Activated T-helper 17 cell treated with anti-CD3 and anti-CD28 coated beads, Interleukin-2, amount 50 U/mL, for 72 hours (primary cell): ENCODE measurements at regions not wholly inside any gene's neighbourhood (a gene's known extent, or its start where the extent isn't known, plus 50 kb on each side); places are given as distances from the start of the nearest gene placed in this dataset.
A peak's percentile ranks its signal among the peaks of the same experiment; 100 is the strongest.

Experiments used
- ATAC-seq: fragments of 150-1000 bp; cut with Tn5 transposase; replicated peaks from 2 replicates; pipeline ENCODE4 v1.10.0; 2021; ENCODE audit warnings: mild to moderate bottlenecking, moderate library complexity
- H3K27ac Mint-ChIP-seq: one replicate; pipeline ENCODE4 v1.8.0; 2022; ENCODE audit warnings: mixed read lengths
- H3K27me3 Mint-ChIP-seq: one replicate; pipeline ENCODE4 v1.8.0; 2022; ENCODE audit warnings: mixed read lengths
- H3K36me3 Mint-ChIP-seq: one replicate; pipeline ENCODE4 v1.8.0; 2022; ENCODE audit warnings: low read depth, mild to moderate bottlenecking, mixed read lengths
- H3K4me1 Mint-ChIP-seq: one replicate; pipeline ENCODE4 v1.8.0; 2022; ENCODE audit warnings: mixed read lengths
- H3K4me3 Mint-ChIP-seq: one replicate; pipeline ENCODE4 v1.8.0; 2022; ENCODE audit warnings: mild to moderate bottlenecking, mixed read lengths
- H3K9me3 Mint-ChIP-seq: one replicate; pipeline ENCODE4 v1.8.0; 2022; ENCODE audit warnings: mixed read lengths

- H3K9me3 Mint-ChIP-seq: no peaks in the 10 kb centered on the region
- ATAC-seq: no peak
- no peaks in the 10 kb centered on the region for H3K27me3 Mint-ChIP-seq
- no peak overlapping the region for H3K27ac Mint-ChIP-seq
- H3K4me3 Mint-ChIP-seq: no peak overlapping the region
- H3K36me3 Mint-ChIP-seq: no peaks in the 10 kb centered on the region
- H3K4me1 Mint-ChIP-seq: no peaks in the 10 kb centered on the region
Measured at GRCh38 chr4:22196551-22196950, 248.0 kb upstream of the KCNIP4 start.

GRCh38 chr4:22192084-22192511 lies 243.5 kb upstream of the KCNIP4 start:
- no peak overlapping the region for H3K4me3 Mint-ChIP-seq
- ATAC-seq: no peak
- H3K4me1 Mint-ChIP-seq: no peaks in the 10 kb centered on the region
- no peaks in the 10 kb centered on the region for H3K36me3 Mint-ChIP-seq
- no peak overlapping the region for H3K27ac Mint-ChIP-seq
- no peaks in the 10 kb centered on the region for H3K9me3 Mint-ChIP-seq
- no peaks in the 10 kb centered on the region for H3K27me3 Mint-ChIP-seq

DNA sequence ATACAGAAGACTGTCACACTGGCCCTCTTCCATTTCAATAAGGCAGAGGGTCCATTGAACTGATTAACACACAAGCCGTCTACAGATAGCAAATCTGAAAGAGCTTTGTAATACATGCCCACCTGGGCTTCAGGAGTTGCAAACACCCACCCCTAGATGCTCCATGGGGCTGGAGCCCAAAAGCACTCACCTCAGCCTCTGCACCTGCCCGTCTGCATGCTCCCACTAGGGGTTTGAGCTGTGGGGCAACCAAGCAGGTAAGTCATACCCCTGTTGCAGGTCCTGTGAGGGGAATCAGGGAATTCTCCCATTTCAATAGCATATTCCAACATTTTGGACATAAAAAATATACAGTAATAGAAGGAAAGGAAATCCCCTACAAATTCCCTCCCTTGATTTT lies 243.0 kb upstream of the KCNIP4 start:
- no peak for ATAC-seq
- H3K4me3 Mint-ChIP-seq: no peak overlapping the region
- H3K27me3 Mint-ChIP-seq: no peaks in the 10 kb centered on the region
- no peaks in the 10 kb centered on the region for H3K36me3 Mint-ChIP-seq
- H3K9me3 Mint-ChIP-seq: no peaks in the 10 kb centered on the region
- H3K27ac Mint-ChIP-seq: no peak overlapping the region
- no peaks in the 10 kb centered on the region for H3K4me1 Mint-ChIP-seq

GRCh38 chr4:22190855-22191254 lies 242.3 kb upstream of the KCNIP4 start:
- Mint-ChIP-seq H3K9me3 (no peaks in the 10 kb centered on the region), H3K4me3 (no peak overlapping the region), H3K27me3 (no peaks in the 10 kb centered on the region), H3K27ac (no peak overlapping the region), H3K36me3 (no peaks in the 10 kb centered on the region), H3K4me1 (no peaks in the 10 kb centered on the region)
- no peak for ATAC-seq

- no peak for ATAC-seq
- no peaks in the 10 kb centered on the region for H3K27me3 Mint-ChIP-seq
- H3K27ac Mint-ChIP-seq: no peak overlapping the region
- H3K36me3 Mint-ChIP-seq: no peaks in the 10 kb centered on the region
- H3K4me1 Mint-ChIP-seq: no peaks in the 10 kb centered on the region
- H3K9me3 Mint-ChIP-seq: peaks cover 5% of the 10 kb centered on the region
- H3K4me3 Mint-ChIP-seq: no peak overlapping the region
Measured at GRCh38 chr4:22187203-22187820, 238.7 kb upstream of the KCNIP4 start.

DNA sequence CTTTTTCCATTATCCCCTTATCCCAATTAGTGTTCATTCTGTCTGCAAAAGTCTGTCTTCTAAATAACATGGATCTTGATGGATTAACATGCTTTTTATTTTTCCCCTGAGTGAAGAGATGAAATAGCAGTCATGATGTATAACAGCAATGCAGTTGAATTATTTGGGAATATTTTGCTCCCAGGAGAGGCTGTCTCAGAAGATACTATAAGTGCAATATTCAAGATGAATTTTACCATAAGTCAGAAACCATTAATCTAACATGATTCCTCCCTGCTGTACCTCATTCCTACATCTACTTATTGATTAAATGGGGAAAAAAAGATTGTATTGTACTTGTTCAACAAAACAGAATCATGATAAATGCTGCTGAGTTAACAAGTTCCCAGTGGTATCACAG lies 233.2 kb upstream of the KCNIP4 start:
- Mint-ChIP-seq H3K27me3 (no peaks in the 10 kb centered on the region), H3K36me3 (no peaks in the 10 kb centered on the region), H3K4me3 (no peak overlapping the region), H3K9me3 (peaks cover 25% of the 10 kb centered on the region), H3K27ac (no peak overlapping the region), H3K4me1 (no peaks in the 10 kb centered on the region)
- ATAC-seq: no peak

DNA sequence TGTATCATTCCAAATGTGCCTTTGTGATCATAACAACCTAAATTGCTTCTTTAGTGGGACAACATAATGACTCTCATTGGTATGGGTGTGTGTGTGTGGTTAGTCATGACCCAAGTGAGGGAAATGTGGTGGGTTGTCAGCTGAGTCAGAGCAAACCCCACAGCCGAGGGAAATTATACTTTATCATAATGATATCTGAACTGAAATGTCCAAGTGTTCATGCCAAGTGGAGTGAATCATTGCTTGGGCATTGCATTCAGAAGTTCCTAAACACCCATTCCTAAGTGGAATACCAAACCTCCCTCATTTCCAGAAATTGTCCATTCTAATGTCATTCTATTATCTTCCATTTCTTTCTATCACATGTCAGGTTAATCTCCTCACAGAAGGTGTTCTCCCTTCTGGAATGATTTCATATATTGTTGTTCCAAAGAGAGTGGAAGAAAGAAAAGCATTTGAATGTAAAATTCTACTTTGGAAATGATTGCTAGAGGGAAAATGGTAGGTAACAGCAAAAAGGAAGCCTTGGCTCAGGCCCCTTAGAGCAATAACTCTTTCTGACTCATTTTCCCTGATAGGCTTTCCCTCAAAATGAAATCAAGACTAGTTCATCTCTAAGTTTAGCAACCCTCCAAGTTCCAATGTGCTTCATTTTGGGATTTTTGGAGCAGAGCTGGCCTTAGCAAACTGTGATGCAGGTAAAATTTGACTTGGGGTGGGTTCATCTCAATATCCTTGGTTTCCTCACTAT lies 230.7 kb upstream of the KCNIP4 start:
- Mint-ChIP-seq H3K27ac (no peak overlapping the region), H3K36me3 (no peaks in the 10 kb centered on the region), H3K4me3 (no peak overlapping the region), H3K9me3 (peaks cover 24% of the 10 kb centered on the region), H3K4me1 (no peaks in the 10 kb centered on the region), H3K27me3 (no peaks in the 10 kb centered on the region)
- ATAC-seq: peak; percentile 29

DNA sequence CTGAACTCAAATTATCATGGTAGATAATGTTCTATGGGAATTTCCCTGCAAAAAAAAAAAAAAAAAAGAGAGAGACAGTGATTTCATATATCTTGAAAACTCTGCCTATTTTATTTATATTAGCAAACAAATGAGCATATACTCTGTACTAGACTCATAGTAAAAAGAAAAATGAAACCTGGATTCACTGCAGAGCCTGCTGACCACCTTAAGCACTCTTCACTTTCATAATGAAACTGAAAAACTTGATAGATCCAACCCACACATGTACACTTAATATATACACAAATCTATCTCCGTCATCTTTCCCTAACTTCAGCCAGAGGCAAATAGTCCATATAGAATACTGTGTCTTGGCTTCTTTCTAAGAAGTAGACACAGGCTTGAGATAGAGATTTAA lies 226.1 kb upstream of the KCNIP4 start:
- H3K9me3 Mint-ChIP-seq: peaks cover 8% of the 10 kb centered on the region
- no peak for ATAC-seq

GRCh38 chr4:22170353-22170752 lies 221.8 kb upstream of the KCNIP4 start:
- H3K4me3 Mint-ChIP-seq: no peak overlapping the region
- no peaks in the 10 kb centered on the region for H3K36me3 Mint-ChIP-seq
- peaks cover under 1% of the 10 kb centered on the region for H3K9me3 Mint-ChIP-seq
- H3K27me3 Mint-ChIP-seq: no peaks in the 10 kb centered on the region
- ATAC-seq: no peak
- H3K27ac Mint-ChIP-seq: no peak overlapping the region
- no peaks in the 10 kb centered on the region for H3K4me1 Mint-ChIP-seq

More for the DNA sequence above, 226.1 kb upstream of the KCNIP4 start:
- Mint-ChIP-seq H3K4me3 (no peak overlapping the region), H3K4me1 (no peaks in the 10 kb centered on the region), H3K27me3 (no peaks in the 10 kb centered on the region), H3K27ac (no peak overlapping the region), H3K36me3 (no peaks in the 10 kb centered on the region)

- Mint-ChIP-seq H3K36me3 (no peaks in the 10 kb centered on the region), H3K27me3 (no peaks in the 10 kb centered on the region), H3K4me1 (no peaks in the 10 kb centered on the region), H3K4me3 (no peak overlapping the region), H3K27ac (no peak overlapping the region), H3K9me3 (peaks cover 13% of the 10 kb centered on the region)
- no peak for ATAC-seq
Measured at GRCh38 chr4:22167201-22167600, 218.6 kb upstream of the KCNIP4 start.

GRCh38 chr4:22162454-22162853 lies 213.9 kb upstream of the KCNIP4 start:
- peaks cover 16% of the 10 kb centered on the region for H3K9me3 Mint-ChIP-seq
- ATAC-seq: no peak
- H3K4me3 Mint-ChIP-seq: no peak overlapping the region
- H3K4me1 Mint-ChIP-seq: no peaks in the 10 kb centered on the region
- no peak overlapping the region for H3K27ac Mint-ChIP-seq
- no peaks in the 10 kb centered on the region for H3K27me3 Mint-ChIP-seq
- H3K36me3 Mint-ChIP-seq: no peaks in the 10 kb centered on the region

GRCh38 chr4:22130741-22131140 lies 182.2 kb upstream of the KCNIP4 start:
- no peaks in the 10 kb centered on the region for H3K4me1 Mint-ChIP-seq
- H3K36me3 Mint-ChIP-seq: no peaks in the 10 kb centered on the region
- H3K4me3 Mint-ChIP-seq: no peak overlapping the region
- peaks cover 16% of the 10 kb centered on the region for H3K9me3 Mint-ChIP-seq
- ATAC-seq: no peak
- H3K27ac Mint-ChIP-seq: no peak overlapping the region
- no peaks in the 10 kb centered on the region for H3K27me3 Mint-ChIP-seq

- no peaks in the 10 kb centered on the region for H3K27me3 Mint-ChIP-seq
- H3K4me1 Mint-ChIP-seq: no peaks in the 10 kb centered on the region
- ATAC-seq: no peak
- no peak overlapping the region for H3K27ac Mint-ChIP-seq
- peaks cover 15% of the 10 kb centered on the region for H3K9me3 Mint-ChIP-seq
- H3K36me3 Mint-ChIP-seq: no peaks in the 10 kb centered on the region
- no peak overlapping the region for H3K4me3 Mint-ChIP-seq
Measured at GRCh38 chr4:22129454-22130029, 181.0 kb upstream of the KCNIP4 start.

DNA sequence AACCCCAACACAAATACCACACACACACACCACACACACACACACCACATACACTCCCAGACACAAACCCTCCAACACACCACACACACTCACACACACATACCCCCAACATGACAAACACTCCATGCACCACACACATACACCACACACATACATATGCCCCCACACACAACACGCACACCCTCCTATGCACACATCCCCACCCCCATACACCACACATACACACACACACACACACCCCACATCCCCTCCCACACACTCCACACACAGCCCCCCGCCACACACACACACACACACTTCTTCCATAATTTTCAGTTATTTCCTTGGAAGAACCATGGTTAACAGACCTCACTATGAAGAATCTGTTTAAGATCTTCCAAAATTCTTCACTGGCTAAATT lies 173.5 kb upstream of the KCNIP4 start:
- H3K27me3 Mint-ChIP-seq: no peaks in the 10 kb centered on the region
- H3K4me1 Mint-ChIP-seq: no peaks in the 10 kb centered on the region
- H3K4me3 Mint-ChIP-seq: no peak overlapping the region
- ATAC-seq: no peak
- no peaks in the 10 kb centered on the region for H3K36me3 Mint-ChIP-seq
- H3K9me3 Mint-ChIP-seq: peaks cover 18% of the 10 kb centered on the region
- H3K27ac Mint-ChIP-seq: no peak overlapping the region

DNA sequence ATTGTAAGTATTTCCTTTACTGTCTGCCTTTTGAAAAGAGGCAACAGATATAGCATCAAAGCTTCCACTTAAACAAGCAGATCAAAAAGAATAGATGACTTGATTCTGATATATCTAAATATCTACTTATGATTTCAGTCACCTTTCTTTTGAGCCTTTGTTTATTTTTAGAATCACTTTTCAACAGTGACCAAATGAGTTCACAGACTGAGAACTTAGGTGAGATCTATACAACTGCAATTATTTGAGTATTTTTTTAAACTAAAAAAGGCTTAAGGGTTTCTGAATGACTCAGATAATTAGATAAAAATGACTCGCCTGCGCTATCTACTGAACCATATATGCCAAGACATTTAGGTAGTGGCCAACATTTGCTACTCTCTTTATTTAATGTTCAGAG lies 166.7 kb upstream of the KCNIP4 start:
- Mint-ChIP-seq H3K27me3 (no peaks in the 10 kb centered on the region), H3K36me3 (no peaks in the 10 kb centered on the region), H3K4me3 (no peak overlapping the region), H3K27ac (no peak overlapping the region), H3K9me3 (peaks cover 22% of the 10 kb centered on the region), H3K4me1 (no peaks in the 10 kb centered on the region)
- no peak for ATAC-seq
